ENCODE measurements at regions not wholly inside any gene's neighbourhood (a gene's known extent, or its start where the extent isn't known, plus 50 kb on each side); places are given as distances from the start of the nearest gene placed in this dataset.

DNA sequence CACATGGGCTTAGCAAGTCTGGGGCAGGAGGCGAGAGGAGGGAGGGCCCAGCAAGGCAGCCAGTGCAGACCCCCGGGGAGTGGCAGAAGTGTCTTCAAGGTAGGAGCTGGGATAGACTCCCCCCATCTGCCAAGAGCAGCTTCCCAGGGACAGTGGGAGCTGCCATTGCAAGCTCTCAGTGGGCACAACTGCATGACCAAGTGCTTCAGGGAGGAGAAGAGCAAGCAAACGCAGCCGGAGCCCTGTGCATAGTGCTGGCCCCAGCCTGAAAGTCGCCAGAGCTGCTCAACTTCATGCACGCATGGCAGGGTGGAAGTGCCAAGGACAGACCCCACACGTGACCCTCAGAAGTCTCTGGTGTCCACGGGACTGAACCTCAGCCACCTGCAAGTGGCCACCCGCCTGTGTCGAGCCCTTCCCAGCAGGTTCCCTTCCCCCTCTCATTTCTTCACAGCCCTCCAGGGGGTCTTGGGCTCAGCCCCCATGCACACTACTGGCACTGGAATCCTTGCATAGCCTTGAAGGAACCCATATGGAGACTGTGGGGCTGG lies 89.4 kb downstream of the PLXNA1 start (continued):
- TF ChIP-seq, protein P1, sequence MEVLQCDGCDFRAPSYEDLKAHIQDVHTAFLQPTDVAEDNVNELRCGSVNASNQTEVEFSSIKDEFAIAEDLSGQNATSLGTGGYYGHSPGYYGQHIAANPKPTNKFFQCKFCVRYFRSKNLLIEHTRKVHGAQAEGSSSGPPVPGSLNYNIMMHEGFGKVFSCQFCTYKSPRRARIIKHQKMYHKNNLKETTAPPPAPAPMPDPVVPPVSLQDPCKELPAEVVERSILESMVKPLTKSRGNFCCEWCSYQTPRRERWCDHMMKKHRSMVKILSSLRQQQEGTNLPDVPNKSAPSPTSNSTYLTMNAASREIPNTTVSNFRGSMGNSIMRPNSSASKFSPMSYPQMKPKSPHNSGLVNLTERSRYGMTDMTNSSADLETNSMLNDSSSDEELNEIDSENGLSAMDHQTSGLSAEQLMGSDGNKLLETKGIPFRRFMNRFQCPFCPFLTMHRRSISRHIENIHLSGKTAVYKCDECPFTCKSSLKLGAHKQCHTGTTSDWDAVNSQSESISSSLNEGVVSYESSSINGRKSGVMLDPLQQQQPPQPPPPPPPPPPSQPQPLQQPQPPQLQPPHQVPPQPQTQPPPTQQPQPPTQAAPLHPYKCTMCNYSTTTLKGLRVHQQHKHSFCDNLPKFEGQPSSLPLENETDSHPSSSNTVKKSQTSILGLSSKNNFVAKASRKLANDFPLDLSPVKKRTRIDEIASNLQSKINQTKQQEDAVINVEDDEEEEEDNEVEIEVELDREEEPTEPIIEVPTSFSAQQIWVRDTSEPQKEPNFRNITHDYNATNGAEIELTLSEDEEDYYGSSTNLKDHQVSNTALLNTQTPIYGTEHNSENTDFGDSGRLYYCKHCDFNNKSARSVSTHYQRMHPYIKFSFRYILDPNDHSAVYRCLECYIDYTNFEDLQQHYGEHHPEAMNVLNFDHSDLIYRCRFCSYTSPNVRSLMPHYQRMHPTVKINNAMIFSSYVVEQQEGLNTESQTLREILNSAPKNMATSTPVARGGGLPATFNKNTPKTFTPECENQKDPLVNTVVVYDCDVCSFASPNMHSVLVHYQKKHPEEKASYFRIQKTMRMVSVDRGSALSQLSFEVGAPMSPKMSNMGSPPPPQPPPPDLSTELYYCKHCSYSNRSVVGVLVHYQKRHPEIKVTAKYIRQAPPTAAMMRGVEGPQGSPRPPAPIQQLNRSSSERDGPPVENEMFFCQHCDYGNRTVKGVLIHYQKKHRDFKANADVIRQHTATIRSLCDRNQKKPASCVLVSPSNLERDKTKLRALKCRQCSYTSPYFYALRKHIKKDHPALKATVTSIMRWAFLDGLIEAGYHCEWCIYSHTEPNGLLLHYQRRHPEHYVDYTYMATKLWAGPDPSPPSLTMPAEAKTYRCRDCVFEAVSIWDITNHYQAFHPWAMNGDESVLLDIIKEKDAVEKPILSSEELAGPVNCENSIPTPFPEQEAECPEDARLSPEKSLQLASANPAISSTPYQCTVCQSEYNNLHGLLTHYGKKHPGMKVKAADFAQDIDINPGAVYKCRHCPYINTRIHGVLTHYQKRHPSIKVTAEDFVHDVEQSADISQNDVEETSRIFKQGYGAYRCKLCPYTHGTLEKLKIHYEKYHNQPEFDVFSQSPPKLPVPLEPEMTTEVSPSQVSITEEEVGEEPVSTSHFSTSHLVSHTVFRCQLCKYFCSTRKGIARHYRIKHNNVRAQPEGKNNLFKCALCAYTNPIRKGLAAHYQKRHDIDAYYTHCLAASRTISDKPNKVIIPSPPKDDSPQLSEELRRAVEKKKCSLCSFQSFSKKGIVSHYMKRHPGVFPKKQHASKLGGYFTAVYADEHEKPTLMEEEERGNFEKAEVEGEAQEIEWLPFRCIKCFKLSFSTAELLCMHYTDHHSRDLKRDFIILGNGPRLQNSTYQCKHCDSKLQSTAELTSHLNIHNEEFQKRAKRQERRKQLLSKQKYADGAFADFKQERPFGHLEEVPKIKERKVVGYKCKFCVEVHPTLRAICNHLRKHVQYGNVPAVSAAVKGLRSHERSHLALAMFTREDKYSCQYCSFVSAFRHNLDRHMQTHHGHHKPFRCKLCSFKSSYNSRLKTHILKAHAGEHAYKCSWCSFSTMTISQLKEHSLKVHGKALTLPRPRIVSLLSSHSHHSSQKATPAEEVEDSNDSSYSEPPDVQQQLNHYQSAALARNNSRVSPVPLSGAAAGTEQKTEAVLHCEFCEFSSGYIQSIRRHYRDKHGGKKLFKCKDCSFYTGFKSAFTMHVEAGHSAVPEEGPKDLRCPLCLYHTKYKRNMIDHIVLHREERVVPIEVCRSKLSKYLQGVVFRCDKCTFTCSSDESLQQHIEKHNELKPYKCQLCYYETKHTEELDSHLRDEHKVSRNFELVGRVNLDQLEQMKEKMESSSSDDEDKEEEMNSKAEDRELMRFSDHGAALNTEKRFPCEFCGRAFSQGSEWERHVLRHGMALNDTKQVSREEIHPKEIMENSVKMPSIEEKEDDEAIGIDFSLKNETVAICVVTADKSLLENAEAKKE (CRISPR knock-in tag; IDR thresholded peaks at IDR 0.05): no peak
- TF ChIP-seq POLR2AphosphoS5 (IDR thresholded peaks at IDR 0.05; ENCODE audit: low read depth): no peak

DNA sequence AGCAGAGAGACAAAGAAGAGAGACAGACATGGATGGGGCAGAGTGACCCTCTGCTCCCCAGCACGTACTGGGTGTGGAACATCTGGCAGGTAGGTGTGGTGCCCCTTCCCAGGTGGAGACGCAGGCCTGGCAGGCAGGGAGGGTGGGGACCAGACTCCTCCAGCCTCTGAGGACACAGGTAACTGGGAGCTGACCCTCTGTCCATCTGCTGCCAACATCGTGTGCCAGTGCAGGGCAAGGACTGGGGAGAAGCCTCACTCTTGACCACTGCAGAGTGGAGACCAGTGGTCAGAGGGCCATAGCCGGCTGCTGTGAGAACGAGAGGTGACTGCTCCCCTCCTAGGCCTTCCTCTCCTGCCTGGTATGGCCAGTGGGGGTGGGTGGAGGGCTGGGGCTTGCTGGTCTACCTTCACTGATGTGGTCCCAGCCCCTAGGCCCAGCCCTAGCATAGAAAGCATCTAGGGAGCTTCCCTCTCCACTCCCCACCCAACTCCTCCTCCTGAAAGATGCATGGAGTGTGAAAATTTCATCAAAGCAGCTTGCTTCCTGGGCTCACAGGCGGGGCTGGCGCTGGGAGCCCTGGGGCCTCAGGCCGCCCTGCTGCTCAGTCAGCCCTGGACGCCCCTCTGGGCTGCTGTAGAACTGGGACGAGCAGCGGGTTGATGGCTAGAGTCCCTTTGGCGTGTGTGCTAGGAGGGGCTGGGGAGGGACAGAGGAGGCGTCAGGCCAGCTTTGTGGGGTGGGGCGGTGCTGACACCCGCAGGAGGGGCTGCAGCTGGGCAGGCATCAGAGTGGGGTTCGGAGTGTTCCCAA lies 90.3 kb downstream of the PLXNA1 start:
- Mint-ChIP-seq H3K36me3 (ENCODE audit: low read depth) (no peaks in the 10 kb centered on the region), H3K4me1 (no peaks in the 10 kb centered on the region; the same call in 2 of the 3 replicates), H3K9me3 (peaks cover 10% of the 10 kb centered on the region; the same call in 2 of the 3 replicates), H3K4me3 (no peak overlapping the region), H3K27ac (no peak overlapping the region), H3K27me3 (ENCODE audit: insufficient read depth, low read depth, poor library complexity) (peaks cover 4% of the 10 kb centered on the region)
- no peak overlapping the region for H3K4me2 ChIP-seq
- no peaks in the 10 kb centered on the region for H3F3A ChIP-seq (replicated peaks; ENCODE audit: low read depth)
- H4K20me1 ChIP-seq (replicated peaks; ENCODE audit: insufficient read depth): no peaks in the 10 kb centered on the region
- H3K27me3 ChIP-seq (ENCODE audit: insufficient read depth): no peaks in the 10 kb centered on the region
- H3K9me2 ChIP-seq (ENCODE audit: insufficient read depth): no peaks in the 10 kb centered on the region
- TF ChIP-seq, protein P2, sequence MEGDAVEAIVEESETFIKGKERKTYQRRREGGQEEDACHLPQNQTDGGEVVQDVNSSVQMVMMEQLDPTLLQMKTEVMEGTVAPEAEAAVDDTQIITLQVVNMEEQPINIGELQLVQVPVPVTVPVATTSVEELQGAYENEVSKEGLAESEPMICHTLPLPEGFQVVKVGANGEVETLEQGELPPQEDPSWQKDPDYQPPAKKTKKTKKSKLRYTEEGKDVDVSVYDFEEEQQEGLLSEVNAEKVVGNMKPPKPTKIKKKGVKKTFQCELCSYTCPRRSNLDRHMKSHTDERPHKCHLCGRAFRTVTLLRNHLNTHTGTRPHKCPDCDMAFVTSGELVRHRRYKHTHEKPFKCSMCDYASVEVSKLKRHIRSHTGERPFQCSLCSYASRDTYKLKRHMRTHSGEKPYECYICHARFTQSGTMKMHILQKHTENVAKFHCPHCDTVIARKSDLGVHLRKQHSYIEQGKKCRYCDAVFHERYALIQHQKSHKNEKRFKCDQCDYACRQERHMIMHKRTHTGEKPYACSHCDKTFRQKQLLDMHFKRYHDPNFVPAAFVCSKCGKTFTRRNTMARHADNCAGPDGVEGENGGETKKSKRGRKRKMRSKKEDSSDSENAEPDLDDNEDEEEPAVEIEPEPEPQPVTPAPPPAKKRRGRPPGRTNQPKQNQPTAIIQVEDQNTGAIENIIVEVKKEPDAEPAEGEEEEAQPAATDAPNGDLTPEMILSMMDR (conservative IDR thresholded peaks at IDR 0.05; ENCODE audit: low read depth in 2 of 2): peak in 1 of 2 experiments; percentile 28; a peak in 1 of 4 replicates
- TF ChIP-seq, protein P3, sequence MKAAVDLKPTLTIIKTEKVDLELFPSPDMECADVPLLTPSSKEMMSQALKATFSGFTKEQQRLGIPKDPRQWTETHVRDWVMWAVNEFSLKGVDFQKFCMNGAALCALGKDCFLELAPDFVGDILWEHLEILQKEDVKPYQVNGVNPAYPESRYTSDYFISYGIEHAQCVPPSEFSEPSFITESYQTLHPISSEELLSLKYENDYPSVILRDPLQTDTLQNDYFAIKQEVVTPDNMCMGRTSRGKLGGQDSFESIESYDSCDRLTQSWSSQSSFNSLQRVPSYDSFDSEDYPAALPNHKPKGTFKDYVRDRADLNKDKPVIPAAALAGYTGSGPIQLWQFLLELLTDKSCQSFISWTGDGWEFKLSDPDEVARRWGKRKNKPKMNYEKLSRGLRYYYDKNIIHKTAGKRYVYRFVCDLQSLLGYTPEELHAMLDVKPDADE (IDR thresholded peaks at IDR 0.05): no peak
- no peak overlapping the region for H3K27ac ChIP-seq (ENCODE audit: low read depth)
- no peaks in the 10 kb centered on the region for H3K4me1 ChIP-seq (ENCODE audit: insufficient read depth)
- ATAC-seq (no peak; the same call in 2 of the 3 replicates), DNase-seq (ENCODE audit: low spot score) (no peak)
- H3K4me3 ChIP-seq: no peak overlapping the region
- H3K36me3 ChIP-seq (ENCODE audit: insufficient read depth): no peaks in the 10 kb centered on the region
- no peak overlapping the region for H2AFZ ChIP-seq
- H3K79me2 ChIP-seq (replicated peaks; ENCODE audit: insufficient read depth): no peaks in the 10 kb centered on the region

Measured in GM23338 (cell line).